ENCODE measurements at regions not wholly inside any gene's neighbourhood (a gene's known extent, or its start where the extent isn't known, plus 50 kb on each side); places are given as distances from the start of the nearest gene placed in this dataset.
"Not testable (repeated sequence)": the region's sequence is repeated elsewhere in the genome, so short reads cannot be mapped to it uniquely, and the experiment has no call there.

- Mint-ChIP-seq H3K27ac (no peak overlapping the region), H3K36me3 (no peaks in the 10 kb centered on the region), H3K4me3 (no peak overlapping the region), H3K9me3 (peaks cover 3% of the 10 kb centered on the region), H3K4me1 (ENCODE audit: unreplicated experiment) (no peaks in the 10 kb centered on the region), H3K27me3 (peaks cover 19% of the 10 kb centered on the region)
- no peak for DNase-seq (ENCODE audit: extremely low spot score, unreplicated experiment)
- TF ChIP-seq CTCF (conservative IDR thresholded peaks at IDR 0.05), result no peak
These were observed 100.4 kb upstream of the GALNT18 start for GRCh38 chr11:11722246-11722645.

GRCh38 chr11:11718511-11718910 is 96.7 kb upstream of the GALNT18 start:
- no peaks in the 10 kb centered on the region for H3K4me1 Mint-ChIP-seq (ENCODE audit: unreplicated experiment)
- no peak for DNase-seq (ENCODE audit: extremely low spot score, unreplicated experiment)
- peaks cover 10% of the 10 kb centered on the region for H3K9me3 Mint-ChIP-seq

GRCh38 chr11:11717064-11717725 is 95.4 kb upstream of the GALNT18 start:
- no peak for DNase-seq (ENCODE audit: extremely low spot score, unreplicated experiment)
- H3K4me1 Mint-ChIP-seq (ENCODE audit: unreplicated experiment), result no peaks in the 10 kb centered on the region
- H3K9me3 Mint-ChIP-seq, result peaks cover 10% of the 10 kb centered on the region
- no peak overlapping the region for H3K27ac Mint-ChIP-seq
- H3K36me3 Mint-ChIP-seq, result no peaks in the 10 kb centered on the region
- TF ChIP-seq CTCF (conservative IDR thresholded peaks at IDR 0.05), result no peak
- no peak overlapping the region for H3K4me3 Mint-ChIP-seq
- H3K27me3 Mint-ChIP-seq, result peaks cover 5% of the 10 kb centered on the region

More at GRCh38 chr11:11718511-11718910, 96.7 kb upstream of the GALNT18 start:
- Mint-ChIP-seq H3K27me3 (peaks cover 5% of the 10 kb centered on the region), H3K4me3 (no peak overlapping the region), H3K27ac (no peak overlapping the region), H3K36me3 (no peaks in the 10 kb centered on the region)
- TF ChIP-seq CTCF (conservative IDR thresholded peaks at IDR 0.05), result no peak

DNA sequence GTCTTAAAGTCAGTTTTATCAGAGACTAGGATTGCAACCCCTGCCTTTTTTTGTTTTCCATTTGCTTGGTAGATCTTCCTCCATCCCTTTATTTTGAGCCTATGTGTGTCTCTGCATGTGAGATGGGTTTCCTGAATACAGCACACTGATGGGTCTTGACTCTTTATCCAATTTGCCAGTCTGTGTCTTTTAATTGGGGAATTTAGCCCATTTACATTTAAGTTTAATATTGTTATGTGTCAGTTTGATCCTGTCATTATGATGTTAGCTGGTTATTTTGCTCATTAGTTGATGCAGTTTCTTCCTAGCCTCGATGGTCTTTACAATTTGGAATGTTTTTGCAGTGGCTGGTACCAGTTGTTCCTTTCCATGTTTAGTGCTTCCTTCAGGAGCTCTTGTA is 93.3 kb upstream of the GALNT18 start:
- not testable (repeated sequence) for H3K36me3 Mint-ChIP-seq; H3K4me3 Mint-ChIP-seq; H3K4me1 Mint-ChIP-seq (ENCODE audit: unreplicated experiment); H3K9me3 Mint-ChIP-seq; DNase-seq (ENCODE audit: extremely low spot score, unreplicated experiment); H3K27ac Mint-ChIP-seq
- peaks cover 11% of the 10 kb centered on the region for H3K27me3 Mint-ChIP-seq

- TF ChIP-seq CTCF (conservative IDR thresholded peaks at IDR 0.05), result no peak
- no peak overlapping the region for H3K27ac Mint-ChIP-seq
These were observed 88.8 kb upstream of the GALNT18 start for GRCh38 chr11:11710556-11710955.

GRCh38 chr11:11709447-11710239 is 87.8 kb upstream of the GALNT18 start:
- Mint-ChIP-seq H3K4me1 (ENCODE audit: unreplicated experiment) (peaks cover 9% of the 10 kb centered on the region), H3K4me3 (no peak overlapping the region), H3K9me3 (no peaks in the 10 kb centered on the region), H3K27ac (no peak overlapping the region), H3K36me3 (no peaks in the 10 kb centered on the region), H3K27me3 (peaks cover 11% of the 10 kb centered on the region)
- DNase-seq (ENCODE audit: extremely low spot score, unreplicated experiment), result no peak
- TF ChIP-seq CTCF (conservative IDR thresholded peaks at IDR 0.05), result no peak

More at GRCh38 chr11:11710556-11710955, 88.8 kb upstream of the GALNT18 start:
- Mint-ChIP-seq H3K4me3 (no peak overlapping the region), H3K36me3 (no peaks in the 10 kb centered on the region), H3K4me1 (ENCODE audit: unreplicated experiment) (peaks cover 9% of the 10 kb centered on the region), H3K27me3 (peaks cover 11% of the 10 kb centered on the region), H3K9me3 (peaks cover under 1% of the 10 kb centered on the region)
- no peak for DNase-seq (ENCODE audit: extremely low spot score, unreplicated experiment)

Data from type B pancreatic cell (in vitro differentiated cells).